Stimulated activated CD4-positive, alpha-beta T cell treated with anti-CD3 and anti-CD28 coated beads, Interleukin-4, amount 100 ng/mL, for 4 hours (primary cell): ENCODE measurements at regions not wholly inside any gene's neighbourhood (a gene's known extent, or its start where the extent isn't known, plus 50 kb on each side); places are given as distances from the start of the nearest gene placed in this dataset.

ENCODE experiments used
- DNase-seq, 2 experiments: peaks; one replicate each; pipeline ENCODE4 v3.0.0-alpha.2; 2020

GRCh38 chr6:12384357-12384912, 94.3 kb downstream of the EDN1 start:
- DNase-seq: no peak

GRCh38 chr6:12385316-12385715, 95.2 kb downstream of the EDN1 start:
- DNase-seq: no peak

- DNase-seq: no peak
Observed at GRCh38 chr6:12386816-12387215, 96.7 kb downstream of the EDN1 start.

GRCh38 chr6:12391472-12391871, 101.3 kb downstream of the EDN1 start:
- no peak for DNase-seq

GRCh38 chr6:12392490-12392889, 102.3 kb downstream of the EDN1 start:
- no peak for DNase-seq

GRCh38 chr6:12393100-12393499, 102.9 kb downstream of the EDN1 start:
- no peak for DNase-seq

GRCh38 chr6:12394170-12394569, 104.0 kb downstream of the EDN1 start:
- DNase-seq: no peak

GRCh38 chr6:12395898-12396297, 105.7 kb downstream of the EDN1 start:
- DNase-seq: no peak

- no peak for DNase-seq
Observed at GRCh38 chr6:12401200-12401599, 111.0 kb downstream of the EDN1 start.

GRCh38 chr6:12403201-12403826, 113.2 kb downstream of the EDN1 start:
- DNase-seq: no peak

- DNase-seq: no peak
Observed at GRCh38 chr6:12403947-12404647, 113.9 kb downstream of the EDN1 start.

- DNase-seq: no peak
Observed at GRCh38 chr6:12404651-12405050, 114.5 kb downstream of the EDN1 start.

- no peak for DNase-seq
Observed at GRCh38 chr6:12408752-12409151, 118.6 kb downstream of the EDN1 start.

- DNase-seq: no peak
Observed at GRCh38 chr6:12410946-12411345, 120.8 kb downstream of the EDN1 start.

- no peak for DNase-seq
Observed at GRCh38 chr6:12414096-12414675, 124.0 kb downstream of the EDN1 start.

- no peak for DNase-seq
Observed at GRCh38 chr6:12415980-12416598, 125.9 kb downstream of the EDN1 start.

- no peak for DNase-seq
Observed at GRCh38 chr6:12417191-12417590, 127.0 kb downstream of the EDN1 start.

- DNase-seq: no peak
Observed at GRCh38 chr6:12418946-12419345, 128.8 kb downstream of the EDN1 start.

GRCh38 chr6:12419631-12420272, 129.6 kb downstream of the EDN1 start:
- no peak for DNase-seq

GRCh38 chr6:12420626-12421025, 130.5 kb downstream of the EDN1 start:
- DNase-seq: no peak

GRCh38 chr6:12421596-12421995, 131.4 kb downstream of the EDN1 start:
- no peak for DNase-seq

- no peak for DNase-seq
Observed at GRCh38 chr6:12422848-12423247, 132.7 kb downstream of the EDN1 start.

- DNase-seq: no peak
Observed at GRCh38 chr6:12423832-12424231, 133.7 kb downstream of the EDN1 start.
